ENCODE measurements at regions not wholly inside any gene's neighbourhood (a gene's known extent, or its start where the extent isn't known, plus 50 kb on each side); places are given as distances from the start of the nearest gene placed in this dataset.

- no peaks in the 10 kb centered on the region for H3K27me3 Mint-ChIP-seq
- no peaks in the 10 kb centered on the region for H3K36me3 Mint-ChIP-seq (ENCODE audit: low read depth)
- peaks cover 3% of the 10 kb centered on the region for H3K9me3 Mint-ChIP-seq
- intact Hi-C loops (cut with micrococcal nuclease): no loop called here
- H3K27ac Mint-ChIP-seq: no peak overlapping the region
- DNase-seq (no peak), ATAC-seq (ENCODE audit: low read depth) (no peak)
- CTCF ChIA-PET: no interaction called here
- H3K4me1 Mint-ChIP-seq: no peaks in the 10 kb centered on the region
- TF ChIP-seq CTCF (IDR thresholded peaks at IDR 0.05): no peak
- POLR2A ChIA-PET: no interaction called here
- no peak overlapping the region for H3K4me3 Mint-ChIP-seq
Measured at GRCh38 chr6:141118991-141119390, 1013.7 kb upstream of the GJE1 start.

GRCh38 chr6:141117874-141118273 is 1014.9 kb upstream of the GJE1 start:
- no peaks in the 10 kb centered on the region for H3K27me3 Mint-ChIP-seq
- intact Hi-C loops (cut with micrococcal nuclease): no loop called here
- ATAC-seq (ENCODE audit: low read depth): no peak

GRCh38 chr6:141110481-141110880 is 1022.2 kb upstream of the GJE1 start:
- H3K4me1 Mint-ChIP-seq: no peaks in the 10 kb centered on the region
- H3K27ac Mint-ChIP-seq: no peak overlapping the region
- POLR2A ChIA-PET: no interaction called here
- intact Hi-C loops (cut with micrococcal nuclease): no loop called here
- DNase-seq (no peak), ATAC-seq (ENCODE audit: low read depth) (no peak)
- H3K27me3 Mint-ChIP-seq: no peaks in the 10 kb centered on the region
- TF ChIP-seq CTCF (IDR thresholded peaks at IDR 0.05): no peak
- no peak overlapping the region for H3K4me3 Mint-ChIP-seq
- H3K36me3 Mint-ChIP-seq (ENCODE audit: low read depth): no peaks in the 10 kb centered on the region
- H3K9me3 Mint-ChIP-seq: no peaks in the 10 kb centered on the region
- CTCF ChIA-PET: no interaction called here

More at GRCh38 chr6:141117874-141118273, 1014.9 kb upstream of the GJE1 start:
- DNase-seq: no peak
- CTCF ChIA-PET: no interaction called here
- no peaks in the 10 kb centered on the region for H3K36me3 Mint-ChIP-seq (ENCODE audit: low read depth)
- POLR2A ChIA-PET: no interaction called here
- H3K4me1 Mint-ChIP-seq: no peaks in the 10 kb centered on the region
- no peak for TF ChIP-seq CTCF (IDR thresholded peaks at IDR 0.05)
- H3K4me3 Mint-ChIP-seq: no peak overlapping the region
- H3K9me3 Mint-ChIP-seq: peaks cover 3% of the 10 kb centered on the region
- no peak overlapping the region for H3K27ac Mint-ChIP-seq

- DNase-seq (no peak), ATAC-seq (ENCODE audit: low read depth) (no peak)
- Mint-ChIP-seq H3K4me1 (no peaks in the 10 kb centered on the region), H3K27me3 (no peaks in the 10 kb centered on the region), H3K36me3 (ENCODE audit: low read depth) (no peaks in the 10 kb centered on the region), H3K4me3 (no peak overlapping the region), H3K9me3 (peaks cover 8% of the 10 kb centered on the region), H3K27ac (no peak overlapping the region)
- no peak for TF ChIP-seq CTCF (IDR thresholded peaks at IDR 0.05)
- intact Hi-C loops (cut with micrococcal nuclease): no loop called here
- POLR2A ChIA-PET: no interaction called here
- CTCF ChIA-PET: no interaction called here
Measured at GRCh38 chr6:141107591-141108160, 1025.0 kb upstream of the GJE1 start.

GRCh38 chr6:141105481-141105880 is 1027.2 kb upstream of the GJE1 start:
- H3K9me3 Mint-ChIP-seq: peaks cover 8% of the 10 kb centered on the region
- no peak overlapping the region for H3K27ac Mint-ChIP-seq
- ChIA-PET CTCF (no interaction called here), POLR2A (no interaction called here)
- no peaks in the 10 kb centered on the region for H3K4me1 Mint-ChIP-seq
- H3K27me3 Mint-ChIP-seq: no peaks in the 10 kb centered on the region
- no peak for TF ChIP-seq CTCF (IDR thresholded peaks at IDR 0.05)
- H3K36me3 Mint-ChIP-seq (ENCODE audit: low read depth): no peaks in the 10 kb centered on the region
- intact Hi-C loops (cut with micrococcal nuclease): no loop called here
- H3K4me3 Mint-ChIP-seq: no peak overlapping the region
- DNase-seq (no peak), ATAC-seq (ENCODE audit: low read depth) (no peak)
